KBM-7 (cell line): ENCODE measurements at regions not wholly inside any gene's neighbourhood (a gene's known extent, or its start where the extent isn't known, plus 50 kb on each side); places are given as distances from the start of the nearest gene placed in this dataset.

Experiments
- DNase-seq: peaks from one replicate; pipeline ENCODE4 v3.0.0-alpha.2; 2015
- in situ Hi-C: fragments of 300-500 bp; cut with MboI; formaldehyde crosslinking; loops from 2 replicates; pipeline ENCODE4 v1.14.3; 2020; ENCODE audit warnings: low sequenced_read_pairs, low pct_unique_long_range_greater_than_20kb, mixed read lengths

DNA sequence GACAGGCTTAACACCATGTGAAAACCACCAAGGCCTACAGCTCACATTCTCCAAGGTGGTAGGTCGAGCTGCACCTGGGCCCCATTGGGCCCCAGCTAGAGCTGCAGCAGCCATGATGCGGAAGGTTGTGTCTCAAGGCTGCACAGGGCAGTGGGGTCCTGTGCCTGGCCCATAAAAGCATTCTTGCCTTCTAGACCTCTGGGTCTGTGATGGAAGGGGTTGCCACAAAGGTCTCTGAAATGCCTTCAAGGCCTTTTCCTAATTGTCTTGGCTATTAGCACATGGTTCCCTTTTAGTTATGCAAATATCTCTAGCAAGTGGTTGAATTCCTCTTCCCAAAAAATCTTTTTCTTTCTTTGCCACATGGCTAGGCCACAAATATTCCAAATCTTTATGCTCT is 52.5 kb upstream of the C11orf58 start:
- DNase-seq: no peak
- in situ Hi-C loops: no loop called here

GRCh38 chr11:16678466-16679116 is 59.9 kb upstream of the C11orf58 start:
- in situ Hi-C loops: no loop called here
- DNase-seq: no peak

- DNase-seq: no peak
- in situ Hi-C loops: no loop called here
Observed at GRCh38 chr11:16669799-16670415, 68.5 kb upstream of the C11orf58 start.

GRCh38 chr11:16632295-16633200 is 105.9 kb upstream of the C11orf58 start:
- in situ Hi-C loops: no loop called here
- DNase-seq: peak; percentile 51

DNA sequence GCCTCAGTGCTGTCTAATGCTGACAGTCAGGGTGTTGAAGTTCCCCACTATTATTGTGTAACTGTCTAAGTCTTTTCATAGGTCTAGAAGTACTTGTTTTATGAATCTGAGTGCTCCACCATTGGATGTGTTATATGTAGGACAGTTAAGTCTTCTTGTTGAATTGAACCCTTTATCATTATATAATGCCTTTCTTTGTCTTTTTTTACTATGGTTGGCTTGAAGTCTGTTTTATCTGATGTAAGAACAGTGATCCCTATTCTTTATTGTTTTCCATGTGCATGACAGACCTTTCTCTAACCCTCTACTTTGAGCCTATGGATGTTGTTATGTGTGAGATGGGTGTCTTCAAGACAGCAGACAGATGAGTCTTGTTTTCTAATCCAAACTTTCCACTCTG is 107.8 kb upstream of the C11orf58 start:
- in situ Hi-C loops: no loop called here
- no peak for DNase-seq

GRCh38 chr11:16618431-16618830 is 120.0 kb upstream of the C11orf58 start:
- in situ Hi-C loops: no loop called here
- no peak for DNase-seq

DNA sequence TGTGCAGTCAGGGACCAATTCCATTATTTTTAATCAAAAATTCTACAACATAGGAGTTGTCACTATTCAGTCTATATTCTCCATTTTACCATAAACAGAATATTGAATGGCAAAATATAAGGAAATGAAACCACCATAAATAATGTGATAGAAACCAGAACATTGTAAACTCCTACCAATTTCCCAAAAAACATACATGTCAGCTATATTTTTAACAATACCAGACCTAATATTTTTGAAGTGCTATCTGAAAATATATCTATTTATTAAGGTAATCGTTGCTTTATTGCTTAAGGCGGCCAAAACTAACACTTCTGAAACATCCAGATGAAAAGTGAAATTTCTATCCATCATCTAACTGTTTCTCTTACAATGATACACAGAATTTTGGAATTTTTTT is 123.0 kb upstream of the C11orf58 start:
- in situ Hi-C loops: no loop called here
- DNase-seq: no peak

GRCh38 chr11:16613512-16614381 is 124.7 kb upstream of the C11orf58 start:
- DNase-seq: peak; percentile 80
- in situ Hi-C loops: no loop called here

- DNase-seq: no peak
- in situ Hi-C loops: no loop called here
Observed at GRCh38 chr11:16613262-16613511, 125.3 kb upstream of the C11orf58 start.

- no peak for DNase-seq
- in situ Hi-C loops: no loop called here
Observed at GRCh38 chr11:16612566-16613261, 125.7 kb upstream of the C11orf58 start.

- no peak for DNase-seq
- in situ Hi-C loops: no loop called here
Observed at GRCh38 chr11:16611926-16612565, 126.4 kb upstream of the C11orf58 start.

GRCh38 chr11:16611401-16611921 is 127.0 kb upstream of the C11orf58 start:
- no peak for DNase-seq
- in situ Hi-C loops: no loop called here

DNA sequence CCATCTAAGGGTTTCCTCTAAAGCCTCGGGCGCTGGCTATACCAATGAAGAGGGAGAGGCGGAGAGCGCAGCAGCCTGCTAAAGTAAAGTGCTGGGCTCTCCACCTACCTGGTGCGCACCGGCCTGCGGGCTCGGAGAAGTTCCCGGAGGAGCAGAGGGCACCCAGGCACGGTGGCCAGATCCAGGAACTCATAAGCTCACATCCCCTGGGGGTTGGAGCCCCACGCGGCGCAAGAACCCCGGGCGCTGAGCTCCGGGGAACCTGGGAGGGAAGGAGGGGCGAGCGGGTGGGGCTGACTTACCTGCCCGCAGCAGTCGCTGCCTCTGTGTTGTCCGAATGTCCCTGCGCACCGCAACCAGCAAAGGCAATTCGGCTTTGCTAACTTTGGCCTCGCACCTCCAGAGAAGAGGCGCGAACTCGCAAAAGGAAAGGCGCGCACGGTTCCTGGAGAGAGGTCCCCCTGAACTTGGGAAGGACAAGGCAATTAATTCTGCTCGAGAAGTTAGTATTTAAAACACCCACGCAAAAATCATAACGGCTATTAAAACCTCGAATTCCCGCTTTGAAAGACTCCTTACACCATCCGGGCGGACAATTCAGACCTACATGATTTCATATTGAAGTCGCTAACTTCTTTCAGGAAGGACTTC is 127.6 kb upstream of the C11orf58 start:
- in situ Hi-C loops: no loop called here
- no peak for DNase-seq

DNA sequence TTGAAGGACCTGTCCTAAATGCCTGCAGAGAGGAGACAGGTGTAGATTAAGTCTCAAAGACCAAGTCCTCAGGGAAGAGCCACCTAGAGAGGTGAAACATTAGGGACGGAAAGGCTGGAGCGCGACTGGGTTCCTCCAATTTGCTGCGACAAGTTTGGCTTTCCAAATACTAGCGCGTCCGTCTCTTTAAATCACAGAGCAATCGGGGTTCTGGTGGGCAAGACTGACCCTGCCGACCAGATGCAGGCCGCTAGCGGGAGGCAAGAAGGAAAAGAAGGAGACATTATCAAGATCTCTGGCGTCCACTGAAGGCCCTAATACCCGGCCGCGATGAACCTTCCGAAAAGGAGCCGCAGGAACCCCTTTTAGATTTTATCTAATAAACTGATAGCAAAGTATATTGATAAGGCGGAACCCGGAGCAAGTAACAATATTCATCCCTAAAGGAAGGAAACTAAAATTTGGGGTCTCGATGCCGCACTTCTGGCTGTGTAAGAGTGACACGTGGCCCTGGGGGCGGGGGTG is 128.2 kb upstream of the C11orf58 start:
- DNase-seq: no peak
- in situ Hi-C loops: no loop called here

GRCh38 chr11:16609769-16610168 is 128.7 kb upstream of the C11orf58 start:
- no peak for DNase-seq
- in situ Hi-C loops: no loop called here

- in situ Hi-C loops: no loop called here
- no peak for DNase-seq
Observed at GRCh38 chr11:16607675-16608644, 130.5 kb upstream of the C11orf58 start.
